H9 (cell line): ENCODE measurements at regions not wholly inside any gene's neighbourhood (a gene's known extent, or its start where the extent isn't known, plus 50 kb on each side); places are given as distances from the start of the nearest gene placed in this dataset.
"Not testable (repeated sequence)": the region's sequence is repeated elsewhere in the genome, so short reads cannot be mapped to it uniquely, and the experiment has no call there.

Experiments used
- DNase-seq: peaks from one replicate; pipeline ENCODE4 v3.0.0-alpha.2; 2017
- H2AFZ ChIP-seq: one replicate; pipeline ENCODE4 v1.6.1; 2013; ENCODE audit warnings: mild to moderate bottlenecking, low read length, control low read depth, moderate library complexity
- H2AK5ac ChIP-seq: 2 replicates; pipeline ENCODE4 v1.6.1; 2013; ENCODE audit warnings: low read length, control low read depth, mixed read lengths; ENCODE audit not compliant: insufficient read length
- H2BK120ac ChIP-seq: one replicate; pipeline ENCODE4 v1.6.1; 2013; ENCODE audit warnings: low read depth, mild to moderate bottlenecking, low read length, control low read depth, inconsistent platforms; ENCODE audit not compliant: poor library complexity, severe bottlenecking
- H2BK12ac ChIP-seq: 2 replicates; pipeline ENCODE4 v1.6.1; 2013; ENCODE audit warnings: low read length, control low read depth, mixed read lengths, low read depth; ENCODE audit not compliant: insufficient read length
- H2BK15ac ChIP-seq: 2 replicates; pipeline ENCODE4 v1.6.1; 2013; ENCODE audit warnings: low read depth, low read length, control low read depth
- H2BK20ac ChIP-seq: one replicate; pipeline ENCODE4 v1.6.1; 2013; ENCODE audit warnings: low read depth, mild to moderate bottlenecking, low read length, control low read depth, inconsistent platforms; ENCODE audit not compliant: poor library complexity, severe bottlenecking
- H2BK5ac ChIP-seq: 2 replicates; pipeline ENCODE4 v1.6.1; 2013; ENCODE audit warnings: low read length, control low read depth, mixed read lengths; ENCODE audit not compliant: insufficient read length
- H3K14ac ChIP-seq: 2 replicates; pipeline ENCODE4 v1.6.1; 2013; ENCODE audit warnings: low read length, control low read depth; ENCODE audit not compliant: insufficient read depth
- H3K18ac ChIP-seq: 2 replicates; pipeline ENCODE4 v1.6.1; 2013; ENCODE audit warnings: low read depth, mild to moderate bottlenecking, mixed read lengths, low read length, control low read depth; ENCODE audit not compliant: insufficient read length
- H3K23ac ChIP-seq: 2 replicates; pipeline ENCODE4 v1.6.1; 2013; ENCODE audit warnings: low read length, control low read depth, mixed read lengths, low read depth; ENCODE audit not compliant: insufficient read length
- H3K23me2 ChIP-seq: 2 replicates; pipeline ENCODE4 v1.6.1; 2013; ENCODE audit warnings: low read depth, mild to moderate bottlenecking, mixed read lengths, low read length, control low read depth; ENCODE audit not compliant: insufficient read length, poor library complexity, severe bottlenecking
- H3K27ac ChIP-seq: 2 replicates; pipeline ENCODE4 v1.5.1; 2013; ENCODE audit warnings: low read length, control low read depth, mixed read lengths, low read depth; ENCODE audit not compliant: insufficient read length
- H3K27me3 ChIP-seq: 2 replicates; pipeline ENCODE4 v1.6.1; 2013; ENCODE audit warnings: low read length, control low read depth, inconsistent platforms; ENCODE audit not compliant: insufficient read depth
- H3K4ac ChIP-seq: 2 replicates; pipeline ENCODE4 v1.6.1; 2013; ENCODE audit warnings: low read depth, mild to moderate bottlenecking, control low read depth, inconsistent platforms, low read length, moderate library complexity
- H3K4me1 ChIP-seq: 2 replicates; pipeline ENCODE4 v1.6.1; 2013; ENCODE audit warnings: low read length, control low read depth, inconsistent platforms; ENCODE audit not compliant: insufficient read depth
- H3K4me2 ChIP-seq: 2 replicates; pipeline ENCODE4 v1.6.1; 2013; ENCODE audit warnings: low read length, control low read depth, mixed read lengths; ENCODE audit not compliant: insufficient read length, insufficient read depth
- H3K56ac ChIP-seq: 2 replicates; pipeline ENCODE4 v1.6.1; 2013; ENCODE audit warnings: low read depth, mild to moderate bottlenecking, mixed read lengths, low read length, control low read depth; ENCODE audit not compliant: insufficient read length
- H3K79me1 ChIP-seq: 2 replicates; pipeline ENCODE4 v1.6.1; 2013; ENCODE audit warnings: low read depth, mild to moderate bottlenecking, moderate library complexity, low read length, control low read depth, inconsistent platforms; ENCODE audit not compliant: insufficient read depth, poor library complexity, severe bottlenecking
- H3K79me2 ChIP-seq: 2 replicates; pipeline ENCODE4 v1.6.1; 2013; ENCODE audit warnings: low read length, control low read depth, inconsistent platforms; ENCODE audit not compliant: insufficient read depth
- H3K9ac ChIP-seq: 2 replicates; pipeline ENCODE4 v1.6.1; 2013; ENCODE audit warnings: low read length, control low read depth, mixed read lengths; ENCODE audit not compliant: insufficient read length; ENCODE audit errors: extremely low read depth
- H3K9me3 ChIP-seq: one replicate; pipeline ENCODE4 v1.6.1; 2013; ENCODE audit warnings: low read depth, low read length, inconsistent platforms; ENCODE audit not compliant: control insufficient read depth
- H3T11ph ChIP-seq: one replicate; pipeline ENCODE4 v1.6.1; 2013; ENCODE audit warnings: mild to moderate bottlenecking, low read length, control low read depth, inconsistent platforms
- H4K20me1 ChIP-seq: one replicate; pipeline ENCODE4 v1.6.1; 2013; ENCODE audit not compliant: control insufficient read depth, insufficient read length, insufficient read depth
- H4K5ac ChIP-seq: 2 replicates; pipeline ENCODE4 v1.6.1; 2013; ENCODE audit warnings: low read depth, mild to moderate bottlenecking, mixed read lengths, low read length, control low read depth; ENCODE audit not compliant: insufficient read length
- H4K8ac ChIP-seq: replicated peaks from 2 replicates; pipeline ENCODE4 v1.6.1; 2013; ENCODE audit warnings: low read length, control low read depth, mixed read lengths, low read depth; ENCODE audit not compliant: insufficient read length
- H4K91ac ChIP-seq: 2 replicates; pipeline ENCODE4 v1.6.1; 2013; ENCODE audit warnings: low read depth, mild to moderate bottlenecking, moderate library complexity, mixed read lengths, low read length, control low read depth; ENCODE audit not compliant: insufficient read length
- H3K27ac Mint-ChIP-seq, 3 experiments: 2 replicates in 2 of 3; 3 replicates in 1 of 3; pipeline ENCODE4 v1.8.0; 2020 to 2021; ENCODE audit warnings: mixed read lengths in 3 of 3, mild to moderate bottlenecking in 1 of 3, moderate library complexity in 1 of 3
- H3K27me3 Mint-ChIP-seq: 2 replicates; pipeline ENCODE4 v1.8.0; 2021; ENCODE audit warnings: low read depth, mild to moderate bottlenecking, moderate library complexity, mixed read lengths
- H3K36me3 Mint-ChIP-seq, 3 experiments: 2 replicates in 2 of 3; 3 replicates in 1 of 3; pipeline ENCODE4 v1.8.0; 2020 to 2021; ENCODE audit warnings: low read depth in 3 of 3, mixed read lengths in 3 of 3; ENCODE audit not compliant: insufficient read depth in 1 of 3
- H3K4me1 Mint-ChIP-seq, 2 experiments: 2 replicates each; pipeline ENCODE4 v1.8.0; 2020; ENCODE audit warnings: mixed read lengths in 2 of 2
- H3K4me3 Mint-ChIP-seq, 2 experiments: 2 replicates in 1 of 2; 3 replicates in 1 of 2; pipeline ENCODE4 v1.8.0; 2020 to 2021; ENCODE audit warnings: mild to moderate bottlenecking in 2 of 2, mixed read lengths in 2 of 2, moderate library complexity in 1 of 2
- H3K9me3 Mint-ChIP-seq, 2 experiments: 2 replicates in 1 of 2; 3 replicates in 1 of 2; pipeline ENCODE4 v1.8.0; 2020; ENCODE audit warnings: mild to moderate bottlenecking in 2 of 2, mixed read lengths in 2 of 2, moderate library complexity in 1 of 2
- CTCF ChIP-seq: fragments of 200-600 bp; sonication (generic); conservative IDR thresholded peaks from 3 replicates; pipeline ENCODE4 v1.8.0; 2021; ENCODE audit warnings: antibody characterized with exemption, mild to moderate bottlenecking
- WGBS: extraction: QIAGEN DNeasy Blood & Tissue Kit; methylation state at CpG from one replicate; pipeline ENCODE4 v1.1.7; 2013; ENCODE audit warnings: missing lambda C conversion rate, low lambda C conversion rate, mixed read lengths; ENCODE audit not compliant: insufficient read length; ENCODE audit errors: extremely low coverage; 5-methylcytosine and 5-hydroxymethylcytosine counted together

DNA sequence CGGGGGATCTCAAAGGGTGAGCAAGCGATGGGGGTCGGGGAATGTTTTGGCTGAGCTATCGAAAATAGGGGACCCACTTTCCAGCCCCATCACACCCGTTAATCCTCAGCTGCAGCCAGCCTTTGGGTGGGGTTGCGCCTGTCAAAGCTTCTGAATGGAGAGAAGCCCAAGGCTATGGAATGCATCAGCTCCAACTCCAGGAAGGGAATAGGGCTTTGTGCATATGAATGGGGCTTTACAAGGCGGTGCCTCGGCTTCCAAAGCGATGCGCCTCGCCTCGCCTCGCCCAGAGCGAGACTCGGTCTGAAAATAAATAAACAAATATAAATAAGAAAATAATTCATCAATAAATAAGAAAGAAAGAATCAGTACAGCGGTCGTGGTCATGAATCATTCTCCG, 751.4 kb upstream of the DEFB115 start:
- WGBS = no CpG with 5 or more reads among the region's 18 CpGs
- H2AK5ac ChIP-seq = no peak overlapping the region

DNA sequence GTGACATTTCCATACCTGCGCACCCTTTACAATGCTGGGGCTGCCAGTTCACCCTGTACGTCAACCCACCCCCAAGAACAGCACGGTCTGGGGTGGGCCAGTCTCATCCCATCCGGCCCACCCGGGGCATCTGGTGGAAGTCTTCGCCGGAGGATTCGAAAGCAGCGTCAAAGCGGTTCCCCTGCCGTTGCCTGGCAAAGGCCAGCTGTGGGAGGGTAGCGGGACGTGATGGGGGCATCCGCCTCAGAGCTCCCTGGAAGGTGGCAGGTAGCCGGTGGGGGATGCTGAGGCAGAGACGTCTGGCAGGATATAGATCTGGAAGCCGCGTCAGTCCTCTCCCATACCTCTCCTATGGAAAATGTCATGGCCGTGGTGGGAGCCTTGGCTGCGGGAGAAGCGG, 749.1 kb upstream of the DEFB115 start:
- not testable (repeated sequence) for H3K23me2 ChIP-seq, H2BK15ac ChIP-seq, H4K5ac ChIP-seq, H3K56ac ChIP-seq, H4K8ac ChIP-seq, H2BK20ac ChIP-seq, H2AK5ac ChIP-seq, H3K27me3 ChIP-seq, H2AFZ ChIP-seq, H3K27ac ChIP-seq, H3K23ac ChIP-seq, H3K4me1 Mint-ChIP-seq, H3K9ac ChIP-seq, H3K4me3 Mint-ChIP-seq, DNase-seq, H4K91ac ChIP-seq, H3K14ac ChIP-seq, H4K20me1 ChIP-seq, H3K27me3 Mint-ChIP-seq, H2BK120ac ChIP-seq, H3K27ac Mint-ChIP-seq, H3K79me2 ChIP-seq, H3K4me1 ChIP-seq, H3K18ac ChIP-seq, H2BK5ac ChIP-seq, H3K4ac ChIP-seq, H3T11ph ChIP-seq, H3K79me1 ChIP-seq, H2BK12ac ChIP-seq, H3K4me2 ChIP-seq
- H3K9me3 ChIP-seq = peaks cover 87% of the 10 kb centered on the region
- H3K36me3 Mint-ChIP-seq = peaks cover 9 to 35% (median 32%) of the 10 kb centered on the region in 3 experiments
- peaks cover 77 to 78% of the 10 kb centered on the region in 2 experiments for H3K9me3 Mint-ChIP-seq
- WGBS = no CpG with 5 or more reads among the region's 21 CpGs

More for the DNA sequence above, 751.4 kb upstream of the DEFB115 start:
- Histone ChIP-seq H2BK5ac (no peak overlapping the region), H3K79me1 (no peaks in the 10 kb centered on the region), H3K9ac (no peak overlapping the region), H2BK15ac (no peak overlapping the region), H3K23ac (no peak overlapping the region), H2BK12ac (no peak overlapping the region), H4K91ac (no peak overlapping the region), H4K8ac (no peak overlapping the region), H2AFZ (no peak overlapping the region), H3K4me2 (no peak overlapping the region), H3K23me2 (no peaks in the 10 kb centered on the region), H3K18ac (no peak overlapping the region), H3K4ac (no peak overlapping the region), H3K4me1 (no peaks in the 10 kb centered on the region), H2BK120ac (no peak overlapping the region), H3K9me3 (peaks cover 90% of the 10 kb centered on the region), H3K27me3 (no peaks in the 10 kb centered on the region), H3K56ac (no peak overlapping the region), H3K27ac (no peak overlapping the region), H3T11ph (no peak overlapping the region), H4K20me1 (no peaks in the 10 kb centered on the region), H4K5ac (no peak overlapping the region), H3K79me2 (no peaks in the 10 kb centered on the region), H3K14ac (no peak overlapping the region), H2BK20ac (no peak overlapping the region)
- H3K27ac Mint-ChIP-seq = no peak overlapping the region
- peaks cover 4 to 32% (median 28%) of the 10 kb centered on the region in 3 experiments; a peak in 6 of 7 replicates for H3K36me3 Mint-ChIP-seq
- H3K9me3 Mint-ChIP-seq = peaks cover 56 to 58% of the 10 kb centered on the region in 2 experiments
- no peak for TF ChIP-seq CTCF
- H3K27me3 Mint-ChIP-seq = peaks cover 6% of the 10 kb centered on the region; the same call in 1 of the 2 replicates
- H3K4me1 Mint-ChIP-seq = no peaks in the 10 kb centered on the region
- no peak for DNase-seq
- no peak overlapping the region for H3K4me3 Mint-ChIP-seq
